Psoas muscle (tissue), 7 donors: ENCODE measurements at regions not wholly inside any gene's neighbourhood (a gene's known extent, or its start where the extent isn't known, plus 50 kb on each side); places are given as distances from the start of the nearest gene placed in this dataset.

Experiments
- ATAC-seq, 4 donors: fragments of 200-7000 bp; cut with Tn5 transposase; one replicate each; pipeline ENCODE4 v1.9.1; 2020; ENCODE audit warnings: moderate library complexity in 3 of 4, mild to moderate bottlenecking in 2 of 4
- DNase-seq, 2 donors: peaks; one replicate each; pipeline ENCODE4 v3.0.0-alpha.2; 2020
- H3K27ac ChIP-seq: fragments of 200-600 bp; one replicate; pipeline ENCODE4 v1.8.0; 2022
- H3K27me3 ChIP-seq, 3 donors: fragments of 200-600 bp in 1 of 3; one replicate each; pipeline versions ENCODE4 v1.6.1 to v1.8.0; 2013 to 2022; ENCODE audit warnings: low read length in 2 of 3, mild to moderate bottlenecking in 2 of 3, moderate library complexity in 1 of 3; ENCODE audit not compliant: insufficient read depth in 3 of 3
- H3K36me3 ChIP-seq, 2 donors: fragments of 200-600 bp in 1 of 2; one replicate each; pipeline versions ENCODE4 v1.6.1 to v1.8.0; 2013 to 2022; ENCODE audit warnings: low read depth in 1 of 2, mild to moderate bottlenecking in 1 of 2, moderate library complexity in 1 of 2; ENCODE audit not compliant: insufficient read depth in 1 of 2
- H3K4me1 ChIP-seq: fragments of 200-600 bp; one replicate; pipeline ENCODE4 v1.8.0; 2022
- H3K4me3 ChIP-seq: fragments of 200-600 bp; one replicate; pipeline ENCODE4 v1.8.0; 2022; ENCODE audit warnings: mild to moderate bottlenecking
- H3K9me3 ChIP-seq: fragments of 200-600 bp; one replicate; pipeline ENCODE4 v1.8.0; 2022
- WGBS, 3 donors: extraction: QIAGEN DNeasy Blood & Tissue Kit; methylation state at CpG; one replicate each; pipeline versions ENCODE4 v1.1.6 to v1.1.7; 2013; 5-methylcytosine and 5-hydroxymethylcytosine counted together
- intact Hi-C, 2 donors: fragments of 100-400 bp; cut with DNase I; formaldehyde crosslinking; loops; one replicate each; pipeline versions ENCODE4 v1.11.0 to v1.14.2; 2022
- TF ChIP-seq, protein P1 (sequence below): fragments of 200-600 bp; IDR thresholded peaks from one replicate; pipeline ENCODE4 v1.8.0; 2022; ENCODE audit warnings: antibody characterized with exemption
- donor health status: healthy with polysubstance abuse.
- donor health status: DM: no; HTN: no; CAD: no; lungs with moderate emphysema.
- donor health status: Bipolar disorder and iron deficiency.
- donor health status: healthy.
- donor health status: DM: yes; HTN: yes; CAD: no.
- donor health status: DM: no; HTN: no; CAD: no.
- donor health status: DM: yes; HTN: yes; CAD: no.

DNA sequence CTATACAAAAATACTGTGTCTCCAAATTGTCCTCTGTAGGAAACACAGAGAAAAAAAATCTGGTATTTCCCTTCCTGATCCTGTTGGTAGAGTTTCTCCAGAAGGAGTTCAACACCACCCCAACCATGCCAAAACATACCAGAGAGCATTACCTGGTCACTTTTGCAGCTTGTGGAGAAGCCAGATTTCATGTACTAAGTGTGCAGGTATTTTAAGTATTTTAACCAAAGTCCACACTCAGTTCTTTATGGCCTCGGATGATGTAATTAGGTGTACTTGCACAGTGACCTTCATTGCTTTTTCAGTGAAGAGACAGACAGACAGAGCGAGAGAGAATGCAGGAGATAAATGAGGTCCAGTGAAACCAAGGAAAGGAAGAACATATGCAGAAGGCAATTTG lies 2046.8 kb upstream of the CDH9 start:
- intact Hi-C loops = no loop called here
- Histone ChIP-seq H3K27ac (no peak overlapping the region), H3K36me3 (no peaks in the 10 kb centered on the region), H3K4me3 (no peak overlapping the region), H3K4me1 (no peaks in the 10 kb centered on the region), H3K27me3 (no peaks in the 10 kb centered on the region), H3K9me3 (no peaks in the 10 kb centered on the region)
- DNase-seq = no peak
- 84 to 90% (median 89%) methylated on average over 2 of the region's 2 CpGs for WGBS, 3 donors
- ATAC-seq = no peak
- TF ChIP-seq, protein P1, sequence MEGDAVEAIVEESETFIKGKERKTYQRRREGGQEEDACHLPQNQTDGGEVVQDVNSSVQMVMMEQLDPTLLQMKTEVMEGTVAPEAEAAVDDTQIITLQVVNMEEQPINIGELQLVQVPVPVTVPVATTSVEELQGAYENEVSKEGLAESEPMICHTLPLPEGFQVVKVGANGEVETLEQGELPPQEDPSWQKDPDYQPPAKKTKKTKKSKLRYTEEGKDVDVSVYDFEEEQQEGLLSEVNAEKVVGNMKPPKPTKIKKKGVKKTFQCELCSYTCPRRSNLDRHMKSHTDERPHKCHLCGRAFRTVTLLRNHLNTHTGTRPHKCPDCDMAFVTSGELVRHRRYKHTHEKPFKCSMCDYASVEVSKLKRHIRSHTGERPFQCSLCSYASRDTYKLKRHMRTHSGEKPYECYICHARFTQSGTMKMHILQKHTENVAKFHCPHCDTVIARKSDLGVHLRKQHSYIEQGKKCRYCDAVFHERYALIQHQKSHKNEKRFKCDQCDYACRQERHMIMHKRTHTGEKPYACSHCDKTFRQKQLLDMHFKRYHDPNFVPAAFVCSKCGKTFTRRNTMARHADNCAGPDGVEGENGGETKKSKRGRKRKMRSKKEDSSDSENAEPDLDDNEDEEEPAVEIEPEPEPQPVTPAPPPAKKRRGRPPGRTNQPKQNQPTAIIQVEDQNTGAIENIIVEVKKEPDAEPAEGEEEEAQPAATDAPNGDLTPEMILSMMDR = no peak

DNA sequence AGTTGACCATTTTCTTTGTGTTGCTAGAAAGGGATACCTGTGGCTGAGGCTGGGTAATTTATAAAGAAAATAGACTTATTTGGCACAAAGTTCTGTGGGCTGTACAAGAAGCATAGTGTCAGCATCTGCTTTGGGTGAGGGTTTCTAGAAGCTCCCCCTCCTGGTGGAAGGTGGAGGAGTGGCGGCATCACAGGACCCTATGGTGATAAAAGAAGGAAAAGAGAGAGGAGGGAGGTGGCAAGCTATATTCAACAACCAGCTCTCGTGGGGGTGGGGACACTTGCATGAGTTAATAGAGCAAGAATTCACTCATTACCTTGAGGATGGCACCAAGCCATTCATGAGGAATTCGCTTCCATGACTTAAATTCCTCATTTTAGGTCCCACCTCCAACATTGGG lies 2041.4 kb upstream of the CDH9 start:
- Histone ChIP-seq H3K4me3 (no peak overlapping the region), H3K9me3 (no peaks in the 10 kb centered on the region), H3K36me3 (no peaks in the 10 kb centered on the region), H3K27ac (no peak overlapping the region), H3K4me1 (no peaks in the 10 kb centered on the region), H3K27me3 (no peaks in the 10 kb centered on the region)
- intact Hi-C loops = no loop called here
- WGBS, 3 donors = 61 to 74% (median 67%) methylated on average over 3 of the region's 3 CpGs
- ATAC-seq (no peak), DNase-seq (no peak)
- TF ChIP-seq, protein P1 = no peak

DNA sequence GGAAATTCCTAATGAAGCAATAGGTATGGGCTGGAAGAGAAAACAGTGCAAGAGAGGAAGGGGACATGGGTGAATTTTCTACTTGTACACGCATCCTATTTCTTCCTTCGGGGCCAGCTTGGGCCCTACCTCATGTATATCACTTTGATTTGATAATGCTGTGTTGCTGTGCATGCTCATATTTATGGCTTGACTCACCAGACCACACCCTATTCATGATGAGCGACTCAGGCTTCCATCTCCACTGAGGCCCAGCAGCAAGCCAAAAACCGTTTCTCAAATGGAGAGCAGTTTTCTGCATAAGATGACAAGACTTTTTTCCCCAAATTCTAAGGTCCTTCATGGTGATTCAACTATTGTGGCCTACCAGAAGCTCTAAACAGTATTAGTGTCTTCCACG lies 2039.1 kb upstream of the CDH9 start:
- ATAC-seq (no peak), DNase-seq (no peak)
- H3K36me3 ChIP-seq = no peaks in the 10 kb centered on the region
- no peaks in the 10 kb centered on the region for H3K4me1 ChIP-seq
- TF ChIP-seq, protein P1 = no peak
- no peaks in the 10 kb centered on the region for H3K9me3 ChIP-seq
- no peak overlapping the region for H3K27ac ChIP-seq
- no peak overlapping the region for H3K4me3 ChIP-seq
- 45 to 71% (median 51%) methylated on average over 5 of the region's 5 CpGs for WGBS, 3 donors
- intact Hi-C loops = no loop called here
- H3K27me3 ChIP-seq = no peaks in the 10 kb centered on the region

- H3K4me1 ChIP-seq = no peaks in the 10 kb centered on the region
- H3K36me3 ChIP-seq = no peaks in the 10 kb centered on the region
- WGBS, 3 donors = 74 to 75% (median 74%) methylated on average over 2 of the region's 2 CpGs
- H3K4me3 ChIP-seq = no peak overlapping the region
- intact Hi-C loops = no loop called here
- H3K27ac ChIP-seq = no peak overlapping the region
- no peaks in the 10 kb centered on the region for H3K27me3 ChIP-seq
- H3K9me3 ChIP-seq = no peaks in the 10 kb centered on the region
- TF ChIP-seq, protein P1 = no peak
- no peak for DNase-seq
- ATAC-seq = no peak
Observed at GRCh38 chr5:29069104-29069402, 2030.7 kb upstream of the CDH9 start.

- WGBS, 3 donors = 15 to 33% (median 23%) methylated on average over 1 of the region's 1 CpG
Observed at GRCh38 chr5:29061381-29061780, 2023.0 kb upstream of the CDH9 start.

More at GRCh38 chr5:29061381-29061780, 2023.0 kb upstream of the CDH9 start:
- no peak overlapping the region for H3K4me3 ChIP-seq
- TF ChIP-seq, protein P1 = no peak
- no peak overlapping the region for H3K27ac ChIP-seq
- H3K27me3 ChIP-seq = no peaks in the 10 kb centered on the region
- DNase-seq (no peak), ATAC-seq (no peak)
- no peaks in the 10 kb centered on the region for H3K4me1 ChIP-seq
- no peaks in the 10 kb centered on the region for H3K36me3 ChIP-seq
- intact Hi-C loops = no loop called here
- no peaks in the 10 kb centered on the region for H3K9me3 ChIP-seq
